NCI-H69 (cell line): ENCODE measurements at regions not wholly inside any gene's neighbourhood (a gene's known extent, or its start where the extent isn't known, plus 50 kb on each side); places are given as distances from the start of the nearest gene placed in this dataset.

Experiments
- DNase-seq: peaks from one replicate; lab custom pipeline; 2025; lab: John Stamatoyannopoulos, UW

DNA sequence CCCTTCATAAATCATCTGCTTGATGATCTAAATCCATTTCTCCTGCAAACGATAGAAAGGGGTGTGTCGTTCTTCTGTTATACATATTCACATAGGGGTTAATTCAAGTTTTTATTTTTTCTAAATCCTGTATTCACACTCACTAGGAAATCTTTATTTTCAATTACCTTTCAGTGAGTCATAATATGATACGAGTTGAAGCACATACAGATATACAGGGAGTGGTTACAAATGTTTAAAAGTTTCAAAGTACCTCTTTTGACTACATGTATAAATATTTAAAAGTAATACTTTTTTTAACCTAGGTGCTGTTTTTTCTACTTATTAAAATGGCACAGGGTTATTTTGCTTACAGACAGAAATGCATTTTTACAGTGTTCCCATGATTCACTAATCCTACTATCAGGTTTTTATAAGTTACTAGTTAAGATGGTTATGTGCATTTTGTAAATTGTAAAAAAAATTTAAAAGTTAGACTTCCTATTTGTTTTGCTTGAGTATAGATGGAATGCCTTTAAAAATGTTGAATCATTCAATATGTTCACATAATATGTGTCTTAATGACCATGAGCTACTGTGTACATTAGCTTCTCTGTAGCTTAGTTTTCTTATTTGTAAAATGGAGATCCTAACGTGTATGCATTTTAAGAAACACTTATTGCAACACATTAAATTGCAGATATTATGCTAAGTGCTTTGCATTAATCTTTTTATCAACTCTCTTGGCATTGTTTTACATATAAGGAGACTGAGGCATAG, 1378.1 kb downstream of the DSC3 start:
- DNase-seq = no peak

DNA sequence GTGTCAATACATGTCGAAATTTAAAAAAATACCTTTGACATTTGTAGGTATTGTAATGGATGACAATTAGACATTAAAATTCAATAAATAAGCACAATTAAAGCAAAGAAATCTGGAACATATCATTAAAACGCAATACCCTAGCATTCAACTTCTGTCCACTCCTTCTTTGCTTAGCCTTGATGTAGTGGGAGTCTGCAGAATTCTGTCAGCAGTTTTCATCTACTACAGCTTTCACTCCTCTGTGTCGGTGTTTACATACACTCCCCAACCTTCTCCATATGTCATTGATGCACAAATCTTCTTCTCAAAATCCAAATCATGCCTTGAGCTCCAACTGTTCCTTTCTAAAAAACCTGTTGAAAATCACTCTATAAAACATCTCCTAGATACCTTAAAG, 1380.6 kb downstream of the DSC3 start:
- DNase-seq = no peak

DNA sequence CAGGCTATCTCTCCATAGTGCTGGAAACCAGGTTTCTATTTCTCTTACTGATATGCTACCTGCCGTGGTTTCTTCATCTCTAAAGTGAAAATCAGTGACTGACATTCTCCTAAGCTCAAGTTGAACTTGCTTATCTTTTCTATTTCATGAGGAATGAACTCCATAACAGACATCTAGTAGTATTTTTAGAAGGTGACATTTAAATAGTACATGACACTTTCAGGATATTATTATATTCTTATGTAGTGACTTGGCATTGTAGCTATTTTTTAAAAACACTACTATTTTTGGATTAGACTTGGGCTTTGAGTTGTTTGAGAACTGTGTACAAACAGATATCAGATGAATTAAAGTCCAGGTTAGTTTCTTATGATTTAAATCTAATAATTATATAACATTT, 1381.8 kb downstream of the DSC3 start:
- DNase-seq = no peak

DNA sequence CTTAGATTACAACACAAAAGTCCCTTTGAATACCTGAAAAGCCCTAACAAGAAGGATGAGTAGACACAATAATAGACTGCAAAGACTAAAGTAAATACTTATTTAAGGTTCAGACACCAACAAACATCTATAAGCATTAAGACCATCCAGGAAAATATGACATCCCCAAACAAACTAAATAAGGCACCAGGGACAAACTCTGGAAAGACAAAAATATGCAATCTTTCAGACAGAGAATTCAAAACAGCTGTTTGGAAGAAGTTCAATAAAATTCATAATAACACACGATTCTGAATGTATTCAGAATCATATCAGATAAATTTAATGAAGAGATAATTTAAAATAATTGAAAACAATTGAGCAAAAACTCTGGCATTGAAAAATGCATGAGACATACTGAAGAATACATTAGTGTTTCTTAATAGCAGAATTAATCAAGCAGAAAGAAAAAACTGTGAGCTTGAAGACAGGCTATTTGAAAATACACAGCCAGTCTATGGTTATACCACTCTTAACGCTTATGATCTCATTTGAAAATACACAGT, 1388.8 kb downstream of the DSC3 start:
- DNase-seq = no peak

DNA sequence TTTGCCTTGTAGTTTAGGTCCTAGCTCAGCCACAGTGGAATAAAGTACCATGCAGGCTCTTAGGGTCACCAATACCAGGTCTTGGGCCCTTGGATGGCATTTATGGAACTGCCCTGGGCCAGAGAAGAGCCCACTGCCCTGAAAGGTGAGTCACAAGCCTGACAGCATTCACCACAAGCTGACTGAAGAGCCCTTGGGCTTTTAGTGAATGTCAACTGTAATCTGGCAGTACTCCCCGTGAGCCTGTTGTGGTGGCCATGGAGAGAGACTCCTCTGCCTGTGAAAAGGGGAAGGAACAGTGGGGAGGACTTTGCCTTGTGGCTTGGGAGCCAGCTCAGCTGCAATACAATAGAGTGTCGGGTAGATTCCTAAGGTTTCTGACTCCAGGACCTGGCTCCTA, 1389.7 kb downstream of the DSC3 start:
- DNase-seq = no peak

DNA sequence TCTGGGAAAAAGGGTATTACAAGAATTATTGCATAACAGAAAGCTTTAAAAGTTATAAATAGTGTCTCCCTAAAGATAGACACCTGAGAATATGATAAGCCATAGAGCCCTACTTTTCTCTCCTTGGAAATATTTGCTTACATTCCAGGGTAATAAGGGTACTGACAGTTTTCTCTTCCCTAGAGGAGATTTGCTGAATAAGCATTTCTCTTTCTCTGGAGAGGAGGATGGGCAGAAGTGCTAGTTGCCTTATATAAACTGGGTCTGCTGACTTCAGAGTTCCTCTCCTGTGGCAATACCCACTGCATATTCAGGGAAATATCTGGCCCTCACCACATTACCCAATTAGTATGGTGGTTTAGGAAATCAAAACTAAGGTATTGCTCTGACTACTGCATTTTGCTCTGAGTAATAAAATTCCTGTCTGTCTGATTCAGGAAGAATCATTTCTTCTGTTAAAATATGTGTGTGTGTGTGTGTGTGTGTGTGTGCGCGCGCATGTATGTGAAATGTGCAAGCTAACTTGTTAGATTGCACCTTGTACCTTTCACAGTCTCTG, 1391.3 kb downstream of the DSC3 start:
- no peak for DNase-seq

DNA sequence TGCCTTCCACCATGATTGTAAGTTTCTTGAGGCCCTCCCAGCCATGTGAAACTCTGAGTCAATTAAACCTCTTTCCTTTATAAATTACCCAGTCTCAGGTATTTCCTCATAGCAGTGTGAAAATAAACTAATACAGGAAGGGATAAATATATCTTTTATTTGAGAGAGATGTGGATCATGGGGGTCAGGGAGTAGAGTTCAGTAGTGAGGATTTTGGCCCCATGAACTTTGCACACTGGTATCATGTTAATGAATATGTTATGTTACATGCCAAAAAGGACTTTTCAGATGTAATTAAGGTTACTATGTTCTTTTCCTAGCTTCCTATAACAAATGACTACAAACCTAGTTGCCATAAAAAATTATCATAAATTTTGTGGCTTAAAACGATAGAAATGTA, 1393.7 kb downstream of the DSC3 start:
- DNase-seq = no peak

DNA sequence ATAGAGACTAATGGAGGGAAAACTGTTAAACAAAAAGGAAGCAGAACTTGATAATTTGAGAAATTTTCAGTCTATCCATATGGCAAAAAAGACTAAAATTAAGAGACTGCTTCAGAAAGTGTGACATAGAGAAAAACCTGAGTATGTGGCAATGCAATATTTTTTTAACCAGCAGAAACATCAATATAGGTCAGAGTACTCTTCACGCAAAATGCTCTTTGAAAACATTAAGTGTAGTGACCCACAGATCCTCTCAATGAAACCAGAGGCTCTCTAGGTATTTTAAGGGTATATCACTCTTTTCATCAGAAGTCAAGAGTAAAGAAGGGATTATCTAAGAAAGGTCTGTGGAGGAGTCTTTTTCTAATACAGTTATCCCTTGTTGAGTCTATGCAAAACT, 1394.8 kb downstream of the DSC3 start:
- DNase-seq = no peak

DNA sequence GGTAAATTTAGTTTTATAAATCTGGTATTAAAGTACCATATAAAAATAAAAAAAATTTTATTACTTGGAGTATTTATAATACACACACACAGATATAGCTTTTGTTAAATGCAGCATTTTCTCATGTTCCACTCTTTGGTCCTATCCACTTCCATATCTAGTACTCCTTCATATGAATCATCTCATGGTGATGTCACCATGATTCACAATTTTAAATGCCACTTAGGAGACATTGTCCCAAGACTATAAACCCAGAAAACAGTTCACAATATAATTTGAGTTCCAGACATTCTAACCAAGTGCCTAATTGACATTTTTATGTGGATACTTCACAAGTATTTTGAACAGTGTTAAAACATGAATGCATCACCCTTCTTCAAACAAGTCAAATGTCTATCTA, 1398.3 kb downstream of the DSC3 start:
- no peak for DNase-seq

DNA sequence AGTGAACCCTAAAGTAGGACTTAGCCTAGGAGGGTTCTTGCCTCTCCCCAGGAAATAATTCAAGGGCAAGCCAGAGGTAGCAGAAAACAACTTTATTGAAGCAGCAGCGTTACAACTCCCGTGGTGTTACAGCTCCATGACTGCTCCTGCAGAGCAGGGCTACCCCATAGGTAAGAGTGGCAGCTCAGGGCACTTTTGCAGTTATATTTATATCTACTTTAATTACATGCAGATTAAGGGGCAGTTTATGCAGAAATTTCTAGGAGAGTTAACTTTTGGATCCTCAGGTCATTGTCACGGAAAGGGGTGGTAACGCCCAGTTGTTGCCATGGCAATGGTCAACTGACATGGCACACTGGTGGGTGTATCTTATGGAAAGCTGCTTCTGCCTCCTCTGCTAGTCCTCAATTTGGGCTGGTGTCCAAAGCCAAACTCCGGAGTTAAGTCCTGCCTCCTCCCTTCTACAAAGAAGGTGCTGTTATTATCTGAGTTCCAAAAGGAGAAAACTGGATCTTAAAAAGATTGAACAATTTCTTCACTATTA, 1413.0 kb downstream of the DSC3 start:
- DNase-seq = no peak

DNA sequence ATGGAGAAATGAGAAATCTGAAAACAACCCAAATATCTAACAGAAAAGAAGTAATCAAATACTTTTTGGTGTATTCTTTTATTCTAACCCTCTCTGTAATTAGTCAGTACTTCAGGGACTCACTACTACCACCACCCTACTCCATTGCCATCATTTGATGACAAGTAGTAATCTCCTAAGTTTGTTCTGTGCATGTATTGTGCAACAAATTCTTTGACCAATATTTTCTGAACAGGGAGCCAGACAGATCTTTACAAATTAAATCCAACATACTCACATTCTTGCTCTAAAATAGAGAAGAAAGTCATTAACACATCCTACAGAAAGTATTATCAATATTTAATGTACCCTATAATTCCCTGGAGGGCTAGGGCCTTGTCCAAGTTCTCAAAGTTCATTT, 1416.4 kb downstream of the DSC3 start:
- no peak for DNase-seq

DNA sequence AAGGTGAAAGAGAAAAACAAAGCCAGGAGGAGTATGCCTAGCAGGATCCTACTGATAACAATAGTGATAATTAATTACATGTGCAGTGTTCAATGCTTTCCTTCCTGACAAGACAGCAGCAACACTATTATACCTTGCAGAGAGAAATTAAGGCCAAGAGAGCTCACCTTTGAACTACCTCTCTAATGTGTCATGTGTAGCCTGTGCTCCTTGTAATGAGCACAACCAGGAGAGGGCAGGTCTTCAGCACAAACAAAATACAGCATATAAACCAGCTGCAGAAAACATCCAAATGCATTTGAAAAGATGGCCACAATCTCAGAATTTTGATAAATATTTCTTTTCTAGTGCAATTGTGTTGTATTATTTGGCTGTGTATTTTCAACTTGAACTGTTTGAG, 1425.7 kb downstream of the DSC3 start:
- no peak for DNase-seq

DNA sequence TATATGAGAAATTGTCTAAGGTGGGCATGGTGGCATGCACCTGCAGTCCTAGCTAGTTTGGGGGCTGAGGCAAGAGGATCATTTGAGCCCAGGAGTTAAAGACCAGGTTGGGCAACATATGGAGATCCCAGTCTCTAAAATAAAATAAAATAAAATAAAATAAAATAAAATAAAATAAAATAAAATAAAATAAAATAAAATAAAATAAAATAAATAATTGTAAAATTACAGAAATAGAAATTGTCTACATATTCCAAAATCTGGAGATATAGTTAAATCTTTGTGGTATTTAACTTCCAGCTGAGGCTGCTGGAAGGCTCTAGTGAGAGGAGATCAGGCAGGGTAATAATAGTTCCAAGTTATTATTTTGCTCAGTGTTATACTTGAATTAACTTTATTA, 1432.1 kb upstream of the CDH2 start:
- no peak for DNase-seq

DNA sequence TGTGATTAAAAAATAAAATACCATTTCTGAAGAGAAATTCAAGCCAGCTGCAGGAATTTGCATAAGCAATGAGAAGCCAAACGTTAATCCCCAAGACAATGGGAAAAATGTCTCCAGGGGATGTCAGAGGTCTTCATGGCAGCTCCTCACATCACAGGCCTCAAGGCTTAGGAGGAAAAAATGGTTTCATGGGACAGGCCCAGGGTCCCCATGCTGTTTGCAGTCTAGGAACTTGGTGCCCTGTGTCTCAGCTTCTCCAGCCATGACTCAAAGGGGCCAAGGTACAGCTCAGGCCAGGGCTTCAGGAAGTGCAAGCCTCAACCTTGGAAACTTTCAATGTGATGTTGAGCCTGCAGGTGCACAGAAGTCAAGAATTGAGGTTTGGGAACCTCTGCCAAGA, 1428.4 kb upstream of the CDH2 start:
- DNase-seq = no peak

DNA sequence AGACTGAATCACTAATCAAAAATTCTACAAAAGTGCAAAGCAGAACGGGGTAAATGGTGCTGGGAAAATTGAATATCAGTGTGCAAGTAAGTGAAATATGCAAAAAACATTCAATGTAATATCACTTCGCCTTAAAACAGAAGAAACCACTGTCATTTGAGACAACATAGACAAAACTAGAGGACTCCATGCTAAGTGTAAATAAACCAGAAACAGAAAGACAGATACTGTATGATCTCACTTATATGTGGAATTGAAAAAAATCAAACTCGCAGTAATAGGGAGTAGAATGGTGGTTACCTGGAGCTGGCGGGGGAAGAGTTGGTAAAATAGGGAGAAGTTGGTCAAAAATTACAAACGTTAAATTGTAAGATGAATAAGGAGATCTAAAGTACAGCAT, 1420.0 kb upstream of the CDH2 start:
- DNase-seq = no peak

DNA sequence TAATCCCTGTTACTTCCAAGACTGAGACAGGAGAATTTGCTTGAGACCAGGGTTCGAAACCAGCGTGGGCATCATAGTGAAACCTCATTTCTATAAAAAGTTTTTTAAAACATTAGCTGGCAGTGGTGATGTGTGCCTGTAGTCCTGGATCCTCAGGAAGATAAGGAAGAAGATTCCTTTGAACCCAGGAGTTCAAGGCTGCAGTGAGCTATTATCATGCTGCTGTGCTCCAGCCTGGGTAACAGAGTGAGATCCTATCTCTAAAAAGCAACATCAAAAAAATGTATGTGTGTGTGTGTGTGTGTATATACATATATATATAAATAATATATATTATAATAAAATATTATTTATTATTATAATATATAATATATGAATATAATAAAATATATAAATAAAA, 1417.6 kb upstream of the CDH2 start:
- DNase-seq = peak; percentile 44

DNA sequence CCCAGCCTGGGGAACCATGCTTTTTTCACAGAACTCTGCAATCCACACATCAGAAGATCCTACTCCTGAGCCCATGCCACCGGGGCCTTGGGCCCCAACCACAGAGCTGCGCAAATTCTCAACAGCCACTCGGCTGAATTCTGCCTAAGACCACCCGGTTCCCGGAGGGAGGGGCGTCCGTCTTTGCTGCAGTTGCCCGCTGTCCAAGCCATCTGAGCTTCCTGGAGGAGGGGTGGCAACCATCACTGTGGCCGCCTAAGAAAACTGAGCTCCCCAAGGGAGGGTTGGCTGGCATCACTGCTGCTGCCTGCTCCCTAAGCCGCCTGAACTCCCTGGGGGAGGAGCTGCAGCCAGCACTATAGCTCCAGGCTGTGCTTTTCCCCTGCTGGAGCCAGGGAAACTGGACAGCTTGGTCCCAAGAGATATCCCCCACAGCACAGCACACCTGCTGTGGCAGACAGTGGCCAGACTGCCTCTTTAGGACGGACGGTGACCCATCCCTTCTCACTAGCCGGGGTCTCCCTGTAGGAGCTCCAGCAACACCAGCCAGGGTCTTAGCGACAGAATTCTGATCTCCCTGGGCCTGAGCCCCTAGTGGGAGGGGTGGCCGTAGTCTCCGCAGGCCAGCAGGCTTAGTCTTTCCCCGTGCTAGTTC, 1411.6 kb upstream of the CDH2 start:
- no peak for DNase-seq

DNA sequence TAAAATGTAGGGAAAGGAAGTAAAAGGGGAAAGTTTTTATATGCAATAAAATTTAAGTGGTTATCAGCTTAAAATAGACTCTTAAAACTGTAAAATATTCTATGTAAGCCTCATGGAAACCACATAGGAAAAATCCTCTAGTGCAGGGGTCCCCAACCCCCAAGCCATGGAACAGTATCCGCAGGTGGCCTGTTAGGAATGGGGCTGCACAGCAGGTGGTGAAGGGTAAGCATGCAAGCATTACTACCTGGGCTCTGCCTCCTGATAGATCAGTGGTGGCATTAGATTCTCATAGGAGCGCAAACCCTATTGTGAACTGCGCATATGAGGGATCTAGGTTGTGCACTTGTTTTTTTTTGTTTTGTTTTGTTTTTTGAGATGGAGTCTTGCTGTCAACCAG, 1409.3 kb upstream of the CDH2 start:
- DNase-seq = no peak

DNA sequence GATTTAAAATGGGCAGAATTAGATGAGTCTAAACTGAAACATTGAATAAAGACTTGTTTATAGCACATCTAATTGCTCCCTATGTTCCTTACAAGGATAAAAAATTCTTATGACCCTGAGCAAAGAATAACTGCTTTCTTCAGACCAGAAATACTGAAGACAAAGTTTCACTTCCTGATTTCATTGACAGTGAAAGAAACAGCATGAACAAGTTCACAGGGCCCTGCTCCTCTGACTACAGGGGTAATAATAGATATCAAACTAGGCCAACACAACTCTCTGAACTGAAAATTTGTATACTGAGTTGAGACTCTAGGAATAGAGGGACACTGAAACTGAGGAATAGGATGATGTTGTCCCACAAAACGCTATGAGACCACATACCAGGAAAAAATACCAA, 1383.3 kb upstream of the CDH2 start:
- DNase-seq = no peak

DNA sequence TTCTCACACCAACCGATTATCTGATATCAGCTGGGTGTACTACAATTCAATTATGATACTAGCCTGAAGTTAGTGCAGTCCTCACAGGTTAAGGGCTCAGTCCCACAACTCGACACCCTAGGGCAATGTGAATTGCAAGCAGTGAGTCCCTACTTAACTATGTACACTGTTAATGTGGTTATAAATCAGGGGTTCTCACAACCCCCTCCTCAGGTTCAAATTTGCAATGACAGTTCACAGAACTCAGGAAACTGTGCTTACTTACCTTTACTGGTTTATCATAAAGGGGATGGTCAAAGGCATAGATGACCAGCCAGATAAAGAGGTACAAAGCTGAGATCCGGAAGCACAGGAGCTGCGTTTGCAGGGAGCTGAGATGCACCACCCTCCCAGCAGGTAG, 1379.1 kb upstream of the CDH2 start:
- DNase-seq = no peak

DNA sequence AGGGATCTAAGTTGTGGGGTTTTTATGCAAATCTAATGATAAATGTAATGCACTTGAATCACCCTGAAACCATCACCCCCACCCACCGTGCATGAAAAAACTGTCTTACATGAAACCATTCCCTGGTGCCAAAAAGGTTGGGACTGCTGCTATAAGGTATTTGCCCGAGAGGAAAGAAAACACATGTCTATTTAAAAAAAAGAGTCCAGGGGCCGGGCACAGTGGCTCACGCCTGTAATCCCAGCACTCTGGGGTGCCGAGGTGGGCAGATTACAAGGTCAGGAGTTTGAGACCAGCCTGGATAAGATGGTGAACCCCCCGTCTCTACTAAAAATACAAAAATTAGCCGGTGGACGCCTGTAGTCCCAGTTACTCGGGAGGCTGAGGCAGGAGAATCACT, 1372.8 kb upstream of the CDH2 start:
- DNase-seq = no peak

DNA sequence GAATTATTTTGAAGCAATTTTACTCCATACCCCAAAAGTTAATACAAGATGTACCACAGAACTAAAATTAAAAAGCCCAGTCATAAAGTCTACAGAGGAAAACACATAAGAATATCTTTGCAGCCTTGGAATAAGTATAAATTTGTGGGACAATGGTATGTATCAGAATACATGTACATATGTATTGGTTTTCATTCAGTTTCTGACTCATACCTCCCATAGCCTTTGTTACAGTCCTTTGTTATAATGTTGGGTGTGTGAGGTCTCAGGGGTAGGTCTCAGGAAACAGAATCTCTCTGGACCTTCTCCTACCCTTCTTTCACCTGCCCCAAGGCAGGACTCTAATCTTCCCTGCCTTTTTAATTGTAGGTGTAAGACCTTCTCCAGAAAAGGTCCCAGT, 1370.7 kb upstream of the CDH2 start:
- DNase-seq = no peak

DNA sequence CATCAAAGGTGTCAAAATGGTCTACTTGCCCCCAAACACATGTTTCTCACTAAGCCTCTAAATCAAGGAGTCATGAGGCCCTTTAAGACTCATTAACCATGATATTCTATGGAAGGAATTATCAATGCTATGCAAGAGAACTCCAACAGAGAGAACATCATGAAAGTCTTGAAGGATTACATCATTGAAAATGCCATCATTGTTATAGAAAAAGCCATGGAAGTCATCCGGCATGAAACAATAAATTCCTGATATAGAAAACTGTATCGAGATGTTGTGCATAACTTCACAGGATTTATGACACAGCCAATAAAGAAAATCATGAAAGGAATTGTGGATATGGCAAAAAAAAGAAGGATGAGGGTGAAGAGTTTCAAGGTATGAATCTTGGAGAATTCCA, 1363.6 kb upstream of the CDH2 start:
- no peak for DNase-seq
